CD14-positive monocyte (primary cell): ENCODE measurements at regions not wholly inside any gene's neighbourhood (a gene's known extent, or its start where the extent isn't known, plus 50 kb on each side); places are given as distances from the start of the nearest gene placed in this dataset.

Source experiments
- DNase-seq, 3 donors: peaks; one replicate each; pipeline ENCODE4 v3.0.0-alpha.2; 2011 to 2022
- H2AFZ ChIP-seq: 2 replicates; pipeline ENCODE4 v1.6.0; 2012; ENCODE audit warnings: mild to moderate bottlenecking, low read depth, low read length, inconsistent platforms; ENCODE audit not compliant: insufficient read depth, poor library complexity, severe bottlenecking
- H3K27ac ChIP-seq, 2 donors: 1 replicate in 1 of 2; 2 replicates in 1 of 2; pipeline ENCODE4 v1.5.1; 2012 to 2013; ENCODE audit warnings: low read length in 2 of 2, control low read depth in 1 of 2, inconsistent platforms in 1 of 2, low read depth in 1 of 2, mild to moderate bottlenecking in 1 of 2
- H3K27me3 ChIP-seq, 2 donors: one replicate each; pipeline versions ENCODE4 v1.6.0 to v1.6.1; 2011 to 2013; ENCODE audit warnings: low read length in 2 of 2; ENCODE audit not compliant: control insufficient read depth in 2 of 2, insufficient read depth in 2 of 2
- H3K36me3 ChIP-seq, 2 donors: replicated peaks in 1 of 2; 1 replicate in 1 of 2; 2 replicates in 1 of 2; pipeline versions ENCODE4 v1.5.1 to v1.6.1; 2012 to 2013; ENCODE audit warnings: low read length in 2 of 2, control low read depth in 1 of 2, inconsistent platforms in 1 of 2, mild to moderate bottlenecking in 1 of 2; ENCODE audit not compliant: insufficient read depth in 2 of 2, control insufficient read depth in 1 of 2
- H3K4me1 ChIP-seq, 2 donors: 1 replicate in 1 of 2; 2 replicates in 1 of 2; pipeline versions ENCODE4 v1.5.1 to v1.6.1; 2012 to 2013; ENCODE audit warnings: low read length in 2 of 2, control low read depth in 1 of 2, inconsistent platforms in 1 of 2, mild to moderate bottlenecking in 1 of 2, moderate library complexity in 1 of 2; ENCODE audit not compliant: insufficient read depth in 2 of 2, control insufficient read depth in 1 of 2
- H3K4me2 ChIP-seq: replicated peaks from 2 replicates; pipeline ENCODE3; 2012; ENCODE audit warnings: low read length, moderate library complexity, mild to moderate bottlenecking; ENCODE audit not compliant: poor library complexity, severe bottlenecking; ENCODE audit errors: extremely low read depth
- H3K4me3 ChIP-seq, 3 experiments: fragments of 200-600 bp in 1 of 3; sonication (generic) in 1 of 3; replicated peaks in 1 of 3; 1 replicate in 2 of 3; 2 replicates in 1 of 3; pipeline ENCODE4 v1.5.1; 2011 to 2013; ENCODE audit warnings: low read length in 3 of 3, mild to moderate bottlenecking in 3 of 3, control low read depth in 2 of 3, low read depth in 2 of 3, inconsistent platforms in 1 of 3, moderate library complexity in 1 of 3
- H3K79me2 ChIP-seq: 2 replicates; pipeline ENCODE4 v1.6.0; 2012; ENCODE audit warnings: mild to moderate bottlenecking, control low read depth, inconsistent platforms, low read length, moderate library complexity; ENCODE audit not compliant: insufficient read depth
- H3K9ac ChIP-seq: 2 replicates; pipeline ENCODE4 v1.6.0; 2017; ENCODE audit warnings: low read length, mild to moderate bottlenecking; ENCODE audit not compliant: insufficient read depth, poor library complexity, severe bottlenecking
- H3K9me3 ChIP-seq, 2 donors: replicated peaks in 1 of 2; 1 replicate in 1 of 2; 2 replicates in 1 of 2; pipeline versions ENCODE4 v1.5.1 to v1.6.1; 2012 to 2013; ENCODE audit warnings: low read length in 2 of 2, control low read depth in 1 of 2; ENCODE audit not compliant: control insufficient read depth in 1 of 2, insufficient read depth in 1 of 2
- H4K20me1 ChIP-seq: 2 replicates; pipeline ENCODE4 v1.6.0; 2012; ENCODE audit warnings: mild to moderate bottlenecking, low read length, control low read depth, moderate library complexity; ENCODE audit not compliant: insufficient read depth
- H3K27ac Mint-ChIP-seq, 7 donors: one replicate each; pipeline ENCODE4 v1.8.0; 2020; ENCODE audit warnings: mild to moderate bottlenecking in 7 of 7, mixed read lengths in 7 of 7, moderate library complexity in 6 of 7, inconsistent platforms in 2 of 7
- H3K27me3 Mint-ChIP-seq, 3 donors: one replicate each; pipeline ENCODE4 v1.8.0; 2021 to 2022; ENCODE audit warnings: low read depth in 3 of 3, mild to moderate bottlenecking in 3 of 3, mixed read lengths in 3 of 3, moderate library complexity in 3 of 3, inconsistent platforms in 1 of 3
- H3K36me3 Mint-ChIP-seq, 2 donors: one replicate each; pipeline ENCODE4 v1.8.0; 2020; ENCODE audit warnings: mixed read lengths in 2 of 2, inconsistent platforms in 1 of 2, mild to moderate bottlenecking in 1 of 2
- H3K4me1 Mint-ChIP-seq: one replicate; pipeline ENCODE4 v1.8.0; 2020; ENCODE audit warnings: mild to moderate bottlenecking, mixed read lengths
- H3K4me3 Mint-ChIP-seq, 2 donors: one replicate each; pipeline ENCODE4 v1.8.0; 2020; ENCODE audit warnings: mild to moderate bottlenecking in 2 of 2, mixed read lengths in 2 of 2, moderate library complexity in 1 of 2
- H3K9me3 Mint-ChIP-seq, 7 donors: one replicate each; pipeline ENCODE4 v1.8.0; 2020 to 2022; ENCODE audit warnings: mixed read lengths in 7 of 7, mild to moderate bottlenecking in 6 of 7, moderate library complexity in 6 of 7, inconsistent platforms in 2 of 7
- WGBS: methylation state at CpG from one replicate; pipeline ENCODE4 v1.1.5; 2013; ENCODE audit warnings: missing lambda C conversion rate; ENCODE audit not compliant: insufficient coverage; 5-methylcytosine and 5-hydroxymethylcytosine counted together
- intact Hi-C, 2 donors: fragments of 100-400 bp; cut with micrococcal nuclease; formaldehyde crosslinking; loops; one replicate each; pipeline versions ENCODE4 v1.15.0 to v1.15.1; 2023
- TF ChIP-seq, protein P1 (sequence below): fragments of 200-600 bp; IDR thresholded peaks from one replicate; pipeline ENCODE4 v1.8.0; 2022; ENCODE audit warnings: antibody characterized with exemption, mild to moderate bottlenecking

DNA sequence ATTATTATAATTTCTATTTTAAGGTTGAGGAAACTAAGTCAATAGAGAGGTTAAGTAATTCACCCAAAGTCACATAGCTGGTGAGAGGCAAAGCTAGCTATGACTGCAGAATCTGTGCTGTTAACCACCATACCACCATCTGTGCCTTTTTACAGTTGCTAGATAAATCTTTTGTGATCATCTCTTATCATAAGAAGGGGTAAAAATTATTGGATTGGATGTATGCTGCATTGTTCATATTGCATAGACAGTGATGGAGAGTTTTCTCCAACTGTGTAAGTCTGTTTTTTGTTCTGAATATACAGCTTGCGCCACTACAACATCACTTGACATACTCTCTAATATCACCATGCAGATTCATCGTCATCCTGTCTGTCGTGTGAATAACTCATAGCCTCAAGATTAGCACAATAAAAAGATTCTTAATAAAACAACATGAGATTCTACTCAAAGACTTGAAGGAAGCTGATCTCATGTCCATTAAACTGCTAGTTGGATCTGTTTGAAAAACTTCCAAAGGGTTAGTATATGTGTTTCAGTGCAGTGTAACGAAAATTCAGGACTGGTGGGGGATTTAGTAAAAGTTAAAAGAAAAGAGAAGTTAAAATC is 495.9 kb downstream of the SPRY1 start:
- Histone ChIP-seq H4K20me1 (no peaks in the 10 kb centered on the region), H3K4me1 (no peaks in the 10 kb centered on the region), H2AFZ (no peak overlapping the region), H3K9ac (no peak overlapping the region), H3K4me2 (no peak overlapping the region), H3K9me3 (no peaks in the 10 kb centered on the region), H3K36me3 (no peaks in the 10 kb centered on the region), H3K4me3 (no peak overlapping the region), H3K27me3 (no peaks in the 10 kb centered on the region), H3K79me2 (no peaks in the 10 kb centered on the region), H3K27ac (no peak overlapping the region)
- intact Hi-C loops = no loop called here
- no CpG with 5 or more reads among the region's 4 CpGs for WGBS
- Mint-ChIP-seq H3K27ac (no peak overlapping the region), H3K27me3 (no peaks in the 10 kb centered on the region), H3K9me3 (peaks cover 0 to 4% (median 0%) of the 10 kb centered on the region in 7 donors), H3K4me3 (no peak overlapping the region), H3K36me3 (no peaks in the 10 kb centered on the region), H3K4me1 (peaks cover 6% of the 10 kb centered on the region)
- DNase-seq = no peak
- TF ChIP-seq, protein P1, sequence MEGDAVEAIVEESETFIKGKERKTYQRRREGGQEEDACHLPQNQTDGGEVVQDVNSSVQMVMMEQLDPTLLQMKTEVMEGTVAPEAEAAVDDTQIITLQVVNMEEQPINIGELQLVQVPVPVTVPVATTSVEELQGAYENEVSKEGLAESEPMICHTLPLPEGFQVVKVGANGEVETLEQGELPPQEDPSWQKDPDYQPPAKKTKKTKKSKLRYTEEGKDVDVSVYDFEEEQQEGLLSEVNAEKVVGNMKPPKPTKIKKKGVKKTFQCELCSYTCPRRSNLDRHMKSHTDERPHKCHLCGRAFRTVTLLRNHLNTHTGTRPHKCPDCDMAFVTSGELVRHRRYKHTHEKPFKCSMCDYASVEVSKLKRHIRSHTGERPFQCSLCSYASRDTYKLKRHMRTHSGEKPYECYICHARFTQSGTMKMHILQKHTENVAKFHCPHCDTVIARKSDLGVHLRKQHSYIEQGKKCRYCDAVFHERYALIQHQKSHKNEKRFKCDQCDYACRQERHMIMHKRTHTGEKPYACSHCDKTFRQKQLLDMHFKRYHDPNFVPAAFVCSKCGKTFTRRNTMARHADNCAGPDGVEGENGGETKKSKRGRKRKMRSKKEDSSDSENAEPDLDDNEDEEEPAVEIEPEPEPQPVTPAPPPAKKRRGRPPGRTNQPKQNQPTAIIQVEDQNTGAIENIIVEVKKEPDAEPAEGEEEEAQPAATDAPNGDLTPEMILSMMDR = no peak

DNA sequence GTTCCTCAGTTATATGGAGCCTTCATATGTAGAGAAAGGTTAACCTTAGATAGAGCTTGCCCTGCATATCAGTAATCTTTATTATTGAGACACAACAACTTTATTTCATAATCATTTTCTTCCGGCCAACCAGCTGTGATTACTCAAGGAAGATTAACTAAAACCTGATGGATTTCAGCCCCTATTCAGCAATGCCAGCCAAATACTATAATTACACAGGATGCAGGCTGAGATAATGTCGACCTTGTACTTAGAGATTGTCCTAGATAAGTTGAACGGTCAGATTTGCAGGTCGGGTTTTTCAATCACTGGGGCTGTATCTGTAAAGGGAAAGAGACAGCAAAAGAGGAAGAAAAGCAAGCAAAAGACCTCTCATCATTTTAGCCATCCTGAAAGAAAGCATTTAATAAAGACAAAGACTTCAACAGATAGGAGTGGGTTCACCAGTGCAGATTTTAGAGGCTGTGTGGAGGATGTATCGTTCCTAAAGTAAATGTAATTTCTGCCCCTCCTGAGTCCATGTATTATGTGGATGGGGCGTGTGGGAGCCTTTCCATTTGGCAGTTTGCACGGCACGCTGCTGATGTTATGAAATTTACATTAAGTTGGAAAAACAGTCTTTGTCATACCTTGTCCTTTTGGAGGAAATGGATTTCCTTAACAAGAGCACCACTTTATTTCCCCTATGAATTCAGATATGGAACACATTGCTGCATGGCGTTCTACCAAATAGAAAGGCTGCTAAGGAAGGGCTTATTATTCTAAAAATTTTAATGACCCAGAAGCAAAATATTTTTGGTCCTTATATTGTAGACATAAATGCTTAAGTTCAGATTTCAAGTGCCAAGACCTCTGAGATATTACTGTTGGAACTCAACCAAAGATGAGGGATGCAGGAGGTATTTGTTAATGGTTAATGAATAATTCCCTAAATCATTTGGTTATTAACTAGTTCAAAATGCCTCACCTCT is 496.7 kb downstream of the SPRY1 start:
- Histone ChIP-seq H3K27me3 (no peaks in the 10 kb centered on the region), H3K4me1 (no peaks in the 10 kb centered on the region), H3K9me3 (no peaks in the 10 kb centered on the region), H3K4me2 (no peak overlapping the region), H3K36me3 (no peaks in the 10 kb centered on the region), H2AFZ (no peak overlapping the region), H4K20me1 (no peaks in the 10 kb centered on the region), H3K9ac (no peak overlapping the region), H3K79me2 (no peaks in the 10 kb centered on the region), H3K4me3 (no peak overlapping the region), H3K27ac (no peak overlapping the region)
- DNase-seq = no peak
- H3K36me3 Mint-ChIP-seq = no peaks in the 10 kb centered on the region
- H3K4me1 Mint-ChIP-seq = peaks cover 6% of the 10 kb centered on the region
- peaks cover 0 to 4% (median 0%) of the 10 kb centered on the region in 7 donors for H3K9me3 Mint-ChIP-seq
- TF ChIP-seq, protein P1 = no peak
- H3K27ac Mint-ChIP-seq = no peak overlapping the region
- 60% methylated on average over 1 of the region's 9 CpGs for WGBS
- no peak overlapping the region for H3K4me3 Mint-ChIP-seq
- no peaks in the 10 kb centered on the region for H3K27me3 Mint-ChIP-seq
- intact Hi-C loops = no loop called here
